Choroid plexus epithelial cell (primary cell): ENCODE measurements at regions not wholly inside any gene's neighbourhood (a gene's known extent, or its start where the extent isn't known, plus 50 kb on each side); places are given as distances from the start of the nearest gene placed in this dataset.

ENCODE experiments used
- DNase-seq: peaks from one replicate; pipeline ENCODE4 v3.0.0-alpha.2; 2010; ENCODE audit warnings: low read depth
- H3K4me3 ChIP-seq: 2 replicates; pipeline ENCODE4 v1.5.1; 2011; ENCODE audit warnings: low read depth, mild to moderate bottlenecking, control low read depth, low read length, moderate library complexity
- TF ChIP-seq, protein P1 (sequence below): conservative IDR thresholded peaks from 2 replicates; pipeline ENCODE4 v1.5.1; 2011; ENCODE audit warnings: low read depth, mild to moderate bottlenecking, control low read depth, inconsistent platforms, low read length, moderate library complexity

DNA sequence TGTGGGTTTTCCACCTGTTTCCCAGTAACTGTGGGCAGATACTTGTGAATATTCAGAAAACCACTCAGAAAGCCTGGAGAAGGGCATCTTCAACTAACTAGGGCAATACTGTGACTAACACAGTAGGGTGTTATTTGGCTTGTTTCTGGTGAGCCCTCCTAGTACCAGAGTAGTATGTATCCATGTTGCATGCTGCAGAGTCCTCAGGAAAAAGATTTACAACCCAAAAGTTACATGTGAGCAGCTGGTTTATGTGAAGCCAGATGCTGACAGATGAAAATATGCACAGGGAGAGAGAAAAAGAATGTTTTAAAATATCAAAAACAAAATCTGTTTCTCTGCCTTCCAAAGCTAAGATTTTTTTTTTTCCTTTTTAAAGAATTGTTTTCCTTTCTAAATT is 333.2 kb upstream of the UBE2E3 start:
- TF ChIP-seq, protein P1, sequence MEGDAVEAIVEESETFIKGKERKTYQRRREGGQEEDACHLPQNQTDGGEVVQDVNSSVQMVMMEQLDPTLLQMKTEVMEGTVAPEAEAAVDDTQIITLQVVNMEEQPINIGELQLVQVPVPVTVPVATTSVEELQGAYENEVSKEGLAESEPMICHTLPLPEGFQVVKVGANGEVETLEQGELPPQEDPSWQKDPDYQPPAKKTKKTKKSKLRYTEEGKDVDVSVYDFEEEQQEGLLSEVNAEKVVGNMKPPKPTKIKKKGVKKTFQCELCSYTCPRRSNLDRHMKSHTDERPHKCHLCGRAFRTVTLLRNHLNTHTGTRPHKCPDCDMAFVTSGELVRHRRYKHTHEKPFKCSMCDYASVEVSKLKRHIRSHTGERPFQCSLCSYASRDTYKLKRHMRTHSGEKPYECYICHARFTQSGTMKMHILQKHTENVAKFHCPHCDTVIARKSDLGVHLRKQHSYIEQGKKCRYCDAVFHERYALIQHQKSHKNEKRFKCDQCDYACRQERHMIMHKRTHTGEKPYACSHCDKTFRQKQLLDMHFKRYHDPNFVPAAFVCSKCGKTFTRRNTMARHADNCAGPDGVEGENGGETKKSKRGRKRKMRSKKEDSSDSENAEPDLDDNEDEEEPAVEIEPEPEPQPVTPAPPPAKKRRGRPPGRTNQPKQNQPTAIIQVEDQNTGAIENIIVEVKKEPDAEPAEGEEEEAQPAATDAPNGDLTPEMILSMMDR = no peak
- no peak overlapping the region for H3K4me3 ChIP-seq
- DNase-seq = peak; percentile 20

GRCh38 chr2:180646756-180647155 is 333.6 kb upstream of the UBE2E3 start:
- DNase-seq = no peak
- TF ChIP-seq, protein P1 = no peak
- H3K4me3 ChIP-seq = no peak overlapping the region

DNA sequence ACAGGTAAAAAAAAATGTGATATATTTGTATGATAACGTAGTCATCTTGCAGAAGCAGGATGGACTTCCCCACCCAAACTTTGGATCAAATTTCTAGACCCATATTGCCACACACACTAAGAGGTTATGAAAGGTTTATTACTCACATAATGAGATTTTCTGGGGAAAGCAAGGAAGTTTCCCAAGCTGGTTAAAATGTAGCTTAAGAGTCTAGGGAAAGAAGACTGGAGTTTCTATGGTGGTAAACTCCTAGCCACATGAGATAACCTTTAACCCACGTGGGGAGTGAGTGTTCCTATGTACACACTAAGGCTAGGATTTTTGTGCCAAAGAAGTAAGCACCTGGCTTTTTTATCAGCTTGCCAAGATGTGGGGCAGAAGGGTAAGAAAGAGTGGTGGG is 335.7 kb upstream of the UBE2E3 start:
- TF ChIP-seq, protein P1 = no peak
- H3K4me3 ChIP-seq = no peak overlapping the region
- DNase-seq = peak; percentile 85

GRCh38 chr2:180630756-180631155 is 349.6 kb upstream of the UBE2E3 start:
- peak; percentile 40 for DNase-seq
- TF ChIP-seq, protein P1 = no peak
- no peak overlapping the region for H3K4me3 ChIP-seq

- DNase-seq = peak; percentile 90
- TF ChIP-seq, protein P1 = no peak
- H3K4me3 ChIP-seq = no peak overlapping the region
These were observed 355.2 kb upstream of the UBE2E3 start for GRCh38 chr2:180625006-180625844.

- TF ChIP-seq, protein P1 = no peak
- peak; percentile 71 for DNase-seq
These were observed 358.2 kb upstream of the UBE2E3 start for GRCh38 chr2:180621941-180622918.

More at GRCh38 chr2:180621941-180622918, 358.2 kb upstream of the UBE2E3 start:
- no peak overlapping the region for H3K4me3 ChIP-seq
